HG02981 (cell line): ENCODE measurements at regions not wholly inside any gene's neighbourhood (a gene's known extent, or its start where the extent isn't known, plus 50 kb on each side); places are given as distances from the start of the nearest gene placed in this dataset.

Source experiments
- ATAC-seq: cut with Tn5 transposase; IDR thresholded peaks from one replicate; pipeline ENCODE4 v1.9.1; 2021; ENCODE audit warnings: mild to moderate bottlenecking, moderate library complexity; ENCODE audit not compliant: unreplicated experiment

DNA sequence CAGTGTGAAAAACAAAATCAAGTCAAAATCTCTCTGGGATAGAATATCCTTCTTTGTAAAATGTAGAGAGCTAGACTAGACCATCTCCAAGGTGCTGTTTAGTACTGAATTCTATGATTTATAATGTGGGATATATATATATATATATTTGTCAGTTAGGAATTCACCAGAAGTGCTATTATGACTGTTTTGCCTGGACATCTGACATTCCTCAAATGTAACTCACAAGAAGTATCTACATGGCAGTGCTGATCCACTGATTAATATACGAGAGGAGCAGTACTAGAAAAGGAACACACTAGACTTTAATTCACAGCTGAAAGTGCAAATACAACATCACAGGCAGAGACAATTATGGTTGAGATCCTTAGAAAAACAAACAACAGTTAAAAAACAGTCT lies 208.9 kb downstream of the GBA3 start:
- ATAC-seq, result no peak

DNA sequence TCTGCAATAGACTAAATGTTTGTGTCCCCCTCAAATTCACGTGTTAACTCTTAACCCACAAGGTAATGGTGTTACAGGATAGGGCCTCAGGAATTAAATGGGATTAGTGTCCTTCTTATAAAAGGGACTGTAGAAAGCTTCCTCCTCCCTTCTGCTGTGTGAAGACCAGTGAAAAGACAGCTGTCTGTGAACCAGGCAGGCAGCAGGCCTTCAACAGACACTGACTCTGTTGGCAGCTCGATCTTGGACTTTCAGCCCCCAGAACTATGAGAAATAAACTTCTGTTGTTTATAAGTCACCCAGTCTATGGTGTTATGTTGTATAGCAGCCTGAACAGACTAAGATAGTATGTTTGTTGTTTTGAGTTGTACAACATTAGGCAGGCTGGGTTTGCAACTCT lies 208.1 kb downstream of the GBA3 start:
- ATAC-seq, result no peak

DNA sequence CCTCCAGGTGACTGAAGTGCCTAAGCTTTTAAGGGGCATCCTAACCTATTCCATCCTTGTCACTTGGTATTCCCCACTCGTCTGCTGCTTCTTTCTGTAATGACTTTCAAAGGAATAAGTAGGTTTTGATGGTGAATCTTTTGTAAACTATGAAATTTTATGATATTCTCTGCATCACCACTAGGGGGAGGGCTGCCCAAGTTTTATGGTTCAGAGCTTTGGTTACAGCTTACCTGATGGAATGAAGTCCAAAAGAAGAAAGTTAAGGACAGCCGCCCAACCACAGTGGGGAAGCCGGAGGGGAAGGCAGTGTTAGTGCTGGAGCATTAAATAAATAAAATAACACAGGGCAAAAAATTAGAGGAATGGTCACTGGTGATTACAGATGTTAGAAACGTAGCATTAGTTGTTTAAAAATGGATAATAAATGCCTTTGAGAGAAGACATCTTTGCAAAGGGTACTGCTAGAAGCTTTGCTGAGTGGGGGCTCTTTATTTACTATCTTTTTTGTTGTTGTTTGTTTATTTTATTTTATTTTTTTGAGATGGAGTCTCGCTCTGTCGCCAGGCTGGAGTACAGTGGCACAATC lies 204.9 kb downstream of the GBA3 start:
- ATAC-seq, result no peak

GRCh38 chr4:22895482-22895881 lies 202.7 kb downstream of the GBA3 start:
- ATAC-seq, result no peak

- no peak for ATAC-seq
Measured at GRCh38 chr4:22884157-22884556, 191.4 kb downstream of the GBA3 start.

- no peak for ATAC-seq
Measured at GRCh38 chr4:22881411-22881810, 188.7 kb downstream of the GBA3 start.

GRCh38 chr4:22877486-22878052 lies 184.8 kb downstream of the GBA3 start:
- ATAC-seq, result no peak

DNA sequence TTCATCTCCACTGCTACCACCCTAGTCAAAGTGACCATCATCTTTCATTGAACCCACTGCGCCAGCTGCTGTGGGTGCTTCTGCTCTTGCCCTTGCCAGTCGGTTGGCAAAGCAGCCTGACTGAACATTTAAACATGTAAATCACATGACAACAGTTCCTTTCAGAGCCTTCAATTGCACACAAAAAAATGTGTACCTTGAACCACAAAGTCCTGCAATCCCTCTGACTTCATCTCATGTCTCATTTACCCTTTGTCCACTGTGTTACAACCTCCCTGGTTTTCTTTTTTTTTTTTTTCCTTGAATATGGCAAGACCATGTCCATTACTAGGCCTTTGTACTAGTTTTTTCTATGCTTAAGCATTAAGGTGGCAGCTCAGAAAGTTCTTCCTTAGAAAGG lies 183.5 kb downstream of the GBA3 start:
- ATAC-seq, result no peak

DNA sequence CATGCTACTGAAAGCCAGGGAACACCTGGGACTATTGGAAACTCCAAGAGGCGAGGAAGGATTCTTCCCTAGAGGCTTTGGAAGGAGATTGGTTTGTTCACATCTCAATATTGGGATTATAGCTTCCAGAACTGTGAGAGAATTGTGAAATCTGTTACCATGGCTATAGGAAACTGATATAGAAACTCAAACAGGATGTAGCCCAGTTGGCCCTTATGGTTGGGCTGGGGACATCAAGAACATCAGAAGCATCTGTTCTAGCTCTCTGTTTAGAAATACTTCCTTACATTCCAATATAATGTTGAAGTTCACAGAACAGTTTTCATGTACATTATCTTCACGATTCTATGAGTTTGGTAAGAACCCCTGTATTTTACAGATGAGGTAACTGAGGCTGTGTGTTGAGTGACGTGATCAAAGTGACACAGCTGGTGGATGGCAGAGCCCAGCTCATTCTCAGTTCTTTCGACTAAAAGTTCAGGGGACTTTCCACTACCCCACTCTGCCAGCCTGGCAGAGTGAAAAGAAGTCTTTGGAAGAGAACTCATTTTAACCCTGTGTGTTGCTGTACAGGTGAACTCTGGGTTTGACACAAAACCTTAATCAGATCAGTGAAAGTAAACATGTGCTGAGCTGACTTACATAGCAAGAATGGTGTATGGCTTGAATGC lies 183.0 kb downstream of the GBA3 start:
- no peak for ATAC-seq

GRCh38 chr4:22874334-22874912 lies 181.7 kb downstream of the GBA3 start:
- no peak for ATAC-seq

DNA sequence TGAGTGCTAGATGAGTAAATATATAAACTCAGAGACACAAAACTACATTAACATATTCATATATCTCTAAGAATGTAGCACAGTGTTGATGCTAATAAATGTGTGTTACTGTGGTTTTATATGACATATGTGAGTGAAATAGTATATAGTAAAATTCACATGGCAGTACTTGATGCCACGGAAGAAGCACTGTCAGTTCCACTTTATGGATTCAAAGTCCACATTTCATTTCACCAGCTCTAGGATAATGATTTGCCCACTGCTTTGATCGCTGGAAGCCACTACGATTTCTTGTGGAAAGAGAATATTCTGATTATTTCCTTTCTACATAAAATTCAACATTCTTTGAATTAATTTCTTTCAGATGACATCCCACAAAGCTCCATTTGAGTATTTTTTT lies 181.2 kb downstream of the GBA3 start:
- no peak for ATAC-seq

DNA sequence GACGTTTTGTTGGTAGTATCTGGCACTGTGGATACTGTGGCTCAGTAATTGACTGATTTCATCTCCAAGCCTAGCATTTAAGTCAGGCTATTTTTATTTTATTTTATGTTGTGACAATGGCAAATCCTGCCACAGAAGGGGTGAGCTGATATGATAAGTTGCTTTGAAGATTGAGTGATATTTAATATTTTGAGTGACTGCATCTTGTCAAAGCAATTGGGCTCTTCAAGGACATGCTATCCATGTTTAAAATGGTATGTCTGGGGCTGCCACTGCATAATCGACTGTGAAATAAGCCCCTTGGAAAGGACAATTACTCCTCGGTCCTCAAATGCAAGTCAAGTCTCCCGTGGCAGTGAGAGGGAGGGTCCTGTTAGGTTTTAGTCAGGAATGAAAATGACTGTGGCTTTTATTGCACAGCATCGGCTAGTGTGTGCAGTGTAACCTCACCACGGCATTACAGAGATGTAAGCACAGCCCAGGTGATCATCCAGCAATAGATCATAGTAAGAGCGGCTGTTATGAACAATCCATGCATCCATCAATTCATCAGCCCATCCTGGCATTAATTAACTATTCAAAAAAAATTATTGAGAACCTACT lies 178.2 kb downstream of the GBA3 start:
- no peak for ATAC-seq

GRCh38 chr4:22869235-22869634 lies 176.5 kb downstream of the GBA3 start:
- no peak for ATAC-seq
